GM18858 (cell line): ENCODE measurements at regions not wholly inside any gene's neighbourhood (a gene's known extent, or its start where the extent isn't known, plus 50 kb on each side); places are given as distances from the start of the nearest gene placed in this dataset.

Experiments used
- ATAC-seq: cut with Tn5 transposase; IDR thresholded peaks from one replicate; pipeline ENCODE4 v1.9.1; 2021; ENCODE audit not compliant: unreplicated experiment

DNA sequence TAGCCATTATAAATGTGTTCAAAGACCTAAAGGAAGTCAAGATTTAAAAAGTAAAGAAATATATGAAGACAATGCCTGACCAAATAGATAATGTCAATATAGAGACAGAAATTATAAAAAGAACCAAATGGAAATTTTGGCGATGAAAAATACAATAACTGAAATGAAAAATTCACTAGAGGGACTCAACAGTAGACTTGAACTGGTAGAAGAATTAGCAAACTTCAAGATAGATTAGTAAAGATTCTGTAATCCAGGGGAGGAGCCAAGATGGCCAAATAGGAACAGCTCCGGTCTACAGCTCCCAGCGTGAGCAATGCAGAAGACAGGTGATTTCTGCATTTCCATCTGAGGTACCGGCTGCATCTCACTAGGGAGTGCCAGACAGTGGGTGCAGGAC is 433.2 kb downstream of the HINT1 start:
- no peak for ATAC-seq

DNA sequence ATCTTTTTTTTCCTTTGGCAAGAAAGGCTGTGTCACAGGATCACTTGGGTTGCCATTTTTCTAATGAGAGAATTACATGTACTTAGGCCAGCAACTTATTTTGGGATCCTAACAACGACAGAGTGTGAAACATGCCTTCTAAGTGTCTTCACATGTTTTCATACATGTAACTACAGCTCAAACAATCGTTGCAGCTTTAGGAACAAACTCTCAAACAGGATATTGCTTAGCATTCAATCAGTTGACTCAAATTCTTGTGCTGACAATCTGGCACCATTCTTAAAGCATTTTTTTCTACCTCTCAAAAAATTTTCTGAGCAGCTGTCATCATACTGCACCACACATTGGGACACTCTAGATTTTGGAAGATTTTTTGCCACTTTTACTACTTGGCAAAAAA is 435.5 kb downstream of the HINT1 start:
- ATAC-seq = no peak

DNA sequence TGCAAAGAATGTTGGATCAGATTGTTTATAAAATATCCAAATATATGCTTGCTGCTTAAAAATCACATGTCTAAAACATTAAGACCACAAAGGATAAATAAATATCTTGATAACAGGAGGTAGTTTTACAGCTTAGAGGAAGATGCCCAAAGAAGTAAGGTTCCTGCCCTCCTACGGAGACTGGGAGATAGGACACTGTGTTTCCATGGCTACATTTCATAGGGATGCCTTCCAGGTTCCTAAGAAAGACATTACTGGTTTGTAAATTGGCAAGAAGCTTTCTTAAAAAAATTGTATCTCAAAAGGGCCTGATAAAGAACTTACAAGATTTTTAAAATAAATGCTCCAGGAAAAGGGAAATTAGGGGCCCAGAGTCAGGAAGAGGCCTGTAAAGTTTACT is 437.2 kb downstream of the HINT1 start:
- no peak for ATAC-seq

DNA sequence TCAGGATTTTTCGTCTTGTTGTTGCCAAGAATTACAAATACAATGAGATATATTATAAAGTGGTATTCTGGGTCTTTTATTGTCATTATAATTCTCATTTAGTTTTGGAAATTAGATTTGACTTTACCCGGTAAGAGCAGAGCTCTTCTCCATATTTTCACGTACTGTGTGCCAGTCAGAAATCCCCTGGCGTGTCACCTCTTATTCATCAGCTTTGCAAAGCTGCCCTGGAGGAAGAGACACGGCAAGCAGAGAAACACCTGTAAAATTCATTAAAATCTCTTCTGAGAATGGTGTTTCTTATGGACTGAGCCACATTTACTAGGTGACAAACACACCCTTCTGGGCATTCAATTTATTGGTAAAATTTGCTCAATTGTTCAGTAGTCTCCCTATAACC is 440.4 kb downstream of the HINT1 start:
- no peak for ATAC-seq

DNA sequence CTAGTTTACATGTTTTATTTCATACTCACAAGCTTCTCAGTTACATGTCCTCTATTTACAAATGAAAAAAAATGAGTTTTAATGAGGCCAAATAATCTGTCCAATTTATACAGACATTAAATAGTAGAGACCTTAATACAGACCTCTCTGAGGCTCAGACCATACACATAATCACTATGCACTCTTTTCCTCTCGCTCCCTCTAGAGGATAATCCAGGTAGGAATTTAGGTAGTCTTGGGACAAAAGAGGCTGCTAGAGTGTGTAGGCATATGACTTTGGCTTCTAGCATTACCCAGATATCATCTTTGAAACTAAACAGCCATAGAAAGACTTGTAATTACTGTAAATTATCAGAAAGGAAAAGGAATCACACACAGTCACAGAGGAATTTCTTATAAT is 444.7 kb downstream of the HINT1 start:
- no peak for ATAC-seq

DNA sequence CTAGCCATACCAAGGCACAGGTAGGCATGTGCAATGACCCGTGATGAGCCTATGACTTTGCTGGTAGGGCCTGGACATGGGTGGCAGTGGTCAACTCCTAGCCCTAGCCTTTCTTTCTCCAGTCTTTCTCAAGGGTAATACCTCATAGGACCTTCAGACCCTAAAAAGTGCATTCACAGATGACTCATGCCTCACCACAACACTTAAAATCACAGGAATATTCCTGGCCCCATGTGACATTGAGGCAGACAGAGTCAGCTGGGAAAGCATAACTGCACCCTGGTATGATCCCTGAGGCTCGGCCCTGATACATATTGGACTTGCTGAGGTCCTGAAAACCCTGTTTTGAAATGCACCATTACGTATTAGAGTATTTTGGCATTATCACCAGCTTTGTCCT is 449.5 kb downstream of the HINT1 start:
- no peak for ATAC-seq

DNA sequence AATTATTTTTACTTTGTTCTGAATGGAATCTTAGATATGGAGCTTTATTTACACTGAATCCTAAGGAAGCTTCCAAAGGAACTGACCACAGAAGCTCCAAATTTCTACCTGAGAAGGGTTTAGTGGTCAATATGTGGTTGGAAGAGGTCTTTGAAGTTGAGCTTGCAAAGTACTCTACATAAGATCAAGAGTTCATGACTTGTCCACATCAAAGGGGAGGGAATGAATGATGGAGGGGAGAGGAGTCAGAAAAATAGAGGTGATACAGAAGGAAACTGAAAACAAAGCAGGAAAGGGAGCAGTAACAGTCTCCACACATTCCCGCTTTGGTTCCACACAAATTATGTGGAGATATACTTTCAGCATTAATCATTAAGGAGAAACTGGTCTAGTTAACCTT is 450.9 kb downstream of the HINT1 start:
- ATAC-seq = no peak

DNA sequence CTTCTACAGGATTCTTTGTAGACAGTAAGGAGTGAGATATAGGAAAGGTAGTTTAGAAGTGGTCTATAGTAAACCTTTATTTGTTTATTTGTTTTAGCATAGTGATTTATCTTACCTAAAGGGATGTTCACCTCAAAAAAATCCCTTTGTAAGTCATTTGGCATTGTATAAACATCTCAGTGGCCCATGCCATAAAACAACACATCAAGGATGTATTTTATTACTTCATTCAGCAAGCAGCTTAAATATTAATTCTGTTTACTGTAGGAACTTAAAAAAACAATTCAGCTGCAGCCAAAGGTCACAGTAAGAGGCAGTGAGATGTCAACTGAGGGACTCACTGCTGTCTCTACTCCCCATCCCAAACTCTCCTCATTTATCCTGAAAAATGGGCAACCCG is 452.7 kb downstream of the HINT1 start:
- ATAC-seq = no peak

DNA sequence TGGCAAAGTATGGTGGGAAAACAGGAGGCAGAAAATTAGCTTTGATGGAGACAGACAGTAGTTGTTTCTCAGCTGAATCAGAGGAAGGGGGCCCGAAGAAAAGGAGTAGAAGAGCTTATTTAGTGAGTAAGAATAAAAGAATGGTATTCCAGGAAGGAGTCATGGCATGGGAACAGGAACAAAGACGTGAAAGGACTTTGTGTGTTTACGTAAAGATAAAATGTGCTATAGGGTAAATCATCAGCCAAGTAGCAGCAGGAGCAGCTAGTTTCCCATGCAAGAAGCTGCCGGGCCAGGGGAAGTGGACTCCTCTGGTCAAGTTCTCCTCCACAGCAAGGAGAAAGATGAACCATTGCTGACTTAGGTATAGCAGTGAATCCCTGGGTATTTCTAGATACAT is 454.5 kb downstream of the HINT1 start:
- ATAC-seq = no peak

DNA sequence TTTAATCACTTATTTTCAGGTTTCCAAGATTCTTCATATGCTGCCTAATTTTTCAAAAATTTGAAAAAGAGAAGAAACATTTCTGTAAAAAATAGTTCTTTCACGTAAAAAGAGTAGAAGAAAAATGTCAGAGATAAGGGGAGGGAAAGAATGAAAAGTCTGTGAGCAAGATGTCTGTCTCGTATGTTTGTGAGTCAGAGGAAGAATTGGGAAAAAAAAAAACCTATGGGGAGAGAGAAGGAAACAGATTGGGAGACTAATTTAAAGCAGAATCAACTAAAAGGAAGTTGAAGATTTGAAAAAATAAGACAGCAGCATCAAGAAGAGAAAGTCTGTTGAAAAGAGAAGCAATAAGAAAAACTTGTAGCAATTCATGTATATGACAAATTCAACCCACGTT is 456.3 kb downstream of the HINT1 start:
- ATAC-seq = no peak

DNA sequence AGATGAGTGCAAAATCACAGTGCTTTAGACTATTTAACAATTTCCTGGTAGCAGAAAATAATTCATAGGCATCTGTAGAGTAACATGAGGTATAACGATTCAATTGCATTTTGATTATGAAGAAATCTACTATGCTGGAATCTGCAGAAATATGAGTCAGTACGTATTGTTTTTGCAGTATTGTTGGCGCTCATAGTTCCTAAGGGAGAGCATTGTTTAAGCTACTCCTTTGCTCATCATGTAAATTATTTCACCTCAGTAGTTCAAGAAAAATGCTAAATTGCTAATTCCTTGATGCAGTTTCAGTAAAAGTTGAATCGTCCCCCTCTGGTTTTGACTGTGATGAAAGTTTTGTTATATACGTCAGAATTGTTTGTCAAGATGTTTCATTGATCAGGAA is 458.4 kb downstream of the HINT1 start:
- ATAC-seq = no peak

DNA sequence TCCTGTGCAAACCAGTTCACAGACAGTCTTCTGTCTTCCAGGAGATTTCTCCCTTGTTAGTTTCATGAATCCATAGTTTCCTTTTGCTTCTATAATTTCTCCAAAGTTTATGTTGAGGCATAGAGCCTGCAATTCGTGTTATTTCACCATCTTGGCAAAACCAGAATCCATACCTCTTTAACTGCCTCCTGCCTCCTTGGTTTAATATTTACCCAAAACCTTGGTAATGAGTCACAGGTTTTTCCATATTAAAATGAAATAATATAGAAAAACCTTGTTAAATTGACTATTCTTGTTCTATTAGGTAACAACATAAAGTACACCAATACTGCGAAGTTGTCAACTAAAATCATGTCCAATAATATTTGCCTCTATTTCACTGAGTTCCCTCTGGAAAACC is 459.7 kb downstream of the HINT1 start:
- no peak for ATAC-seq

DNA sequence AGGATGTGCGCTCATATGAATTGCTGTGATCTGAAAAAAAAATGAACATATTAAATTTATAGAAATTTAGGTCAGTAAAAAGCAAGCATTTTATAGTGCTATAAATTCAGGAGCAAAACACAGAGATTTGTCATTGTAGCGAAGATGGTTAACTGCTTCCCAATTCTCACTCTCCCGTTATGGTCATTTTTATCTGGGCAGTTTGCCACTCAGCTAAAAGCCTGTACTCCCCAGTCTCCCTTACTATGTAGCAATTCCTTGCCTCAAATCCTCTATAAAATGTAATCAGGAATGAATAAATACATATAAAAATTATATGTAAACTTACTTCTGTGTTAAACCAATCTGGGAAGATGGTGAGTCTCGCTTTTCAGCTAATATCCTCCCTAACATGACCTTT is 471.5 kb downstream of the HINT1 start:
- ATAC-seq = no peak

DNA sequence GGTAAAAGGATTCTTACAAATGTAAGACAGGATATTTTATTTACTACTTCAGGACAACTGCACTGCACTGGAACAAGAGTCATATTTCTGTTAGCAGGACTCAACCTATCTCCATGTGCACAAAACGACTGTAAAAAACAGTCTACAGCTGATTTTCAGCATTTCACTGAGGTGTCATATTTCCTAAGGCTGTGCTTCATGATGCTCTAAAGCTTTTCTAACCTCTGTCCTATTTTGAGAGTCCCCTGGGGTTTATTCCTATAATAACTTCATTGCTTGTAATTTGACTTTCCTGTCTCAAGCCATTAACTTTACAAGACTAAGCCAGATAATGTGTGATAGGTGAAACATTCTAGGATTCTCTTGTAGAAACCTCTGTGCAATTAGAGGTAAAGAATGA is 472.3 kb downstream of the HINT1 start:
- ATAC-seq = no peak

DNA sequence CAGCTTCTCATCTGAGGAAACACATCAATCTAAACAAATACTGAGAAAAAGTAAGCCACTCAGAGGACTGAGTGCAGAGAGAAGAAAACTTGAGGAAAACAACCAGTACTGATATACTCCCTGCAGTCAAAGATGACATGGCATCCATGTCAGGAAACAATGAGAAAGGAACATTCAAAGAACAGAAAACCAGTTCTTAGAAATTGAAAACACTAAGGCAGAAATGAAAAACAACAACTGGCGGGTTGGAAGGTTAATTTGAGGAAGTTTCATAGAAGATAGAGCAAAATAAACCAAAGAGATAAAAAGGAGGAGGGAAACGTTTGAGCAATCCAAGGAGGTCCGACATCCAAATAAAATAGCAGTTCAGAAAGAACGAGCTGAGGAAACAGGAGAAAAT is 475.2 kb downstream of the HINT1 start:
- no peak for ATAC-seq

DNA sequence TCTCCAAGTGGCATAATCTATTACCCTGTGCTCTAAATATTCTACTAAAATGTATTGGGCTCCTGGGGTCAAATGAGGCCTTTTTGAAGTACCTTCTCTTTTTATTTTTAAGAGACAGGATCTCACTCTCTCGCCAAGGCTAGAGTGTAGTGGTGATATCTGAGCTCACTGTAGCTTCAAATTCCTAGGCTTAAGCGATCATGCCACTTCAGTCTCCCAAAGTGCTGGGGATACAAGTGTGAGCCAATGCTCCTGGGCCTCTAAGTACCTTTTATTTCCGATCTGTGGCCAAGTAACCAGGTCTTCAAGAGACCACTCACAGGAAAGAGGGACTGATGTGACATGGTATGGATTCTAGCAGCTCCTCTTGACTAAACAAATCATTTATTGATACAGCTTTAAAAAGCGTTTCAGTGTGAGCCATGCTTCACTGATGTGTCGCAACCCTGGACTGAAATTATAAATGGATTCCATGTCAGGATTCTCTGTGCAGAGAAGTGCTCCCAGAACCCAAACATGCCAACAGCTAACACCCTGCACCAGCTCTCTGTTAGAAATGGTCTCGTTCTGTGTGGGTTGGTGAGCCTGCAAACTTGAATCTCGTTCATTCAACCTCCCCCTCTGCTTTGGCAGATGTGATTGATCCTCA is 477.8 kb downstream of the HINT1 start:
- no peak for ATAC-seq

DNA sequence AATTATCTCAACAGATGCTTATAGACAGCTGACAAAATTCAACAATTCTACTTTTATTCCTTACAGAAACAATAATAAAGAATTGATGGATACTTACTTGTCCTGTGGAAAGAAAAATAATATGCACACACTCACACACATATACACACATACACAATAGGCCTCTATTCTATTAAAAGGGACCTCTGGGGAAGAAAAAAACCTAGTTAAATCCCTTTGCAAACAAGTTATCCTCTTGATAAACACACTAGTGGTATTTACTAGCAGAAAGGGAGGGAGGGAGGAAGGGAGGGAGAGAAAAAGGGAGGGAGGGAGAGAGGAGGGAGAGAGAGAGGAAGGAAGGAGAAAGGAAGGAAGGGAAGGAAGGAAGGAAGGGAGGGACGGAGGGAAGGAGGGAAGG is 486.4 kb downstream of the HINT1 start:
- no peak for ATAC-seq

DNA sequence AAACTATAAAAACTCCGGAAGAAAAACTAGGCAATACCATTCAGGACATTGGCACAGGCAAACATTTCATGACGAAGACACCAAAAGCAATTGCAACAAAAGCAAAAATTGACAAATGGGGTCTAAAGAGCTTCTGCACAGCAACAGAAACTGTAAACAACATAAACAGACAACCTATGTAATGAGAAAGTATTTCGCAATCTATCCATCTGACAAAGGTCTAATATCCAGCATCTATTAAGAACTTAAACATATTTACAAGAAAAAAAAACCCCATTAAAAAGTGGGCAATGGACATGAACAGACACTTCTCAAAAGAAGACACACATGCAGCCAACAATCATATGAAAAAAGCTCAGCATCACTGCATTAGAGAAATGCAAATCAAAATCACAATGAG is 498.6 kb downstream of the HINT1 start:
- no peak for ATAC-seq

DNA sequence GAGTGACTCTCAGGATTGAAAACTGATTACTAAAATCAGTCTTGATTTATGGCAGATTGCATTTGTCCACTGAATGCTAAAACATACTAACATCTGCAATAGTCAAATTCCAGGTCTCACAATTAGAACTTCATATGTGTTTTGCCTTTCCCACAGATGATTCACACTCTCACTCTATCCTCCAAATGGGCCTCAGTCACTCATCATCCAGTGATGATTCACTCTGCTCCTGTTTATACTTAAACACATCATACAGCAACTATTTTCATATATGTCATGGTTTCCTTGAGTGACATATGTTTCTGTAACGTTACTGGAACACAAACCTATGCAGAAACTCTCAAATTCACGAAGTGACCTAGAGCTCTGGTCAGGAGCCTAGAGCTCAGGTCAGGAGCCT is 512.9 kb downstream of the HINT1 start:
- ATAC-seq = no peak

DNA sequence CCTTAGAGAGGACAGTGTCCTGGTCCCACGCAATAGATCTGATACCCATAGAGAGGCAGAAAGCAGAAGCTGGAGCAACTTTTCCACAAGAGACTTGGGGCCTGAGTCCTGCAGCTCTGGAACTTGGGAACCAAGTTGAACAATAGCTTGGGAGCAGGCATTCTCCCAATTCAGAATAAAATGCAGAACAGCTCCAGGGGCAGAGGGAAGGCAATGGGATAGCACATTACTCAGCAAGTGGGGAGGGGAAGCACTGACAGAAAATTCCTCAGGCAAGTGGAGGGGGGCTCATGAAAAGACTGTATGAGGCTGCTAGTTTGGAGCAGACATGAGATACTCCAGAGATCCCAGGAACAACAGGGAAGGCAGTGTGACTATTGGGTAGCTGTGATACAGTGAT is 513.6 kb downstream of the HINT1 start:
- ATAC-seq = no peak

DNA sequence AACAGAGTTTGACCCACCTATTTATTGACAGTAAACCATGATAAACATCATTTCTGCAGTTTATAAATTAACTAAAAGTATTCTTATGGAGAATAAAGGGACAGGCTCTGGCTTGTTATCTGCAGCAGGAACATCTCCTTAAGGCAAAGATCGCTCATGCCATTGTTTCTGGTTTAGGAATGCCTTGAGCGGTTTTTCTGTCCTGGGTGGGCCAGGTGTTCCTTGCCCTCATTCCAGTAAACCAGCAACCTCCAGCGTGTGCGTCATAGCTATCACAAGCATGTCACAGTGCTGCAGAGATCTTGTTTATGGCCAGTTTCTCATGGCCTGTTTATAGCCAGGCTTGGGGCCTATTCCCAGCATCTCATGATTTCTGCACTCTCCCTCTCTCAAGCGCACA is 521.7 kb downstream of the HINT1 start:
- ATAC-seq = no peak

DNA sequence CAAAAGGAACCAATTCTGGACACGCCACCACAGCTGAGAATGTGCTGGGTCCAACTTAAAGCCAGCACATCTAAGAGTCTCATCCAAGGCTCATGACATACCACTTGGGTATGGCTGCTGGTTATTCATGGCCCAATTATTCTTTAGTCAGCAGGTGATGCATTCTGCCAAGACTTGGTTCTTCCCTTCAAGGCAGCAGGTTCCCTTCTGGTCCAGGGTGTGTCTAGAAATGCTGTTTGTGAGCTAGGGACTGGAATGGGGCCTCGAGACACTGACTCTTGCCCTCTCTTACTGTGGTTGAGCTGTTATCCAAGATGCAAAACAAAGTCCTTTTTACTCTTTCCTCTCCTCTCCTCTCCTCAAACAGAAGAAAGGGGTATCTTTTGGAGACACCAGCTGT is 522.6 kb downstream of the HINT1 start:
- no peak for ATAC-seq

DNA sequence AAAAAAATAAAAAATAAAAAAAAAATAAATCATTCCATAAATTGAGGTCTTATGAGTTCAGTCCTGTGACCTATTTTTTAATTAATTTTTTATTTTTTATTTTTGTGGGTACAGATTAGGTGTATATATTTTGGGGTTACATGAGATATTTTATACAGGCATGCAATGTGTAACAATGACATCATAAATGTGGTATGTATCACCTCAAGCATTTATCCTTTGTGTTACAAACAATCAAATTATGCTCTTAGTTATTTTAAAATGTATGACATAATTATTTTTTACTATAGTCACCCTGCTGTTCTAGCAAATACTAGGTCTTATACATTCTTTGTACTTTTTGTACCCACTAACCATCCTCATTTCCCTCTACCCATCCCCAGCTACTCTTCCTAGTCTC is 537.9 kb downstream of the HINT1 start:
- ATAC-seq = no peak

DNA sequence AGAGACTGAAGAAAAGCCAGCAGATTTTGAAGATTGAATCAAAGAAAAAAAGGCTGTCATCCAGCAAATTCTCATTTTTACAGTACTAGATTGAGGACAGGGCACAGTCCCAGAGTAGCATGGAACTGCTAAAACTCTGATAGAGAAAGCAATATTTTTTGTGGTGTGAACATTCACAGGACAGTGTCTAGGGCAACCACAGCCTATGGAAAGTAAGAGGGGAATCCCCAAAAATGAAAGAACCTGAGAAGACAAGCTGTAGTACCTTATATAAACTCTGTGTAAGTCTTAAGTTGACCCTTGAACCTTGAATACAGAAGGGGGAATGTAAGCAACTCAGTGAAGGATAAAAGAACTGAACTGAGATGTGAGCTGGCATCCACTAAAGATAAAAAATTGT is 540.3 kb downstream of the HINT1 start:
- no peak for ATAC-seq
